GM19239 (cell line): ENCODE measurements at regions not wholly inside any gene's neighbourhood (a gene's known extent, or its start where the extent isn't known, plus 50 kb on each side); places are given as distances from the start of the nearest gene placed in this dataset.

Experiments
- DNase-seq: peaks from one replicate; pipeline ENCODE4 v3.0.0; 2011; ENCODE audit warnings: low spot score; ENCODE audit not compliant: insufficient read length
- FAIRE-seq: peaks from 2 replicates; lab custom pipeline; 2011; peaks lifted over from hg19 to GRCh38; lab: Jason Lieb, UNC

- no peak for FAIRE-seq
- DNase-seq: no peak
Measured at GRCh38 chr2:82731824-82732223, 1727.3 kb downstream of the SUCLG1 start.

- FAIRE-seq (no peak), DNase-seq (no peak)
Measured at GRCh38 chr2:82730811-82731210, 1728.3 kb downstream of the SUCLG1 start.

GRCh38 chr2:82728090-82728489 lies 1731.0 kb downstream of the SUCLG1 start:
- FAIRE-seq: no peak
- no peak for DNase-seq

GRCh38 chr2:82708681-82709080 lies 1750.4 kb downstream of the SUCLG1 start:
- FAIRE-seq: no peak
- DNase-seq: no peak

- DNase-seq: no peak
- no peak for FAIRE-seq
Measured at GRCh38 chr2:82697231-82697630, 1761.8 kb downstream of the SUCLG1 start.

GRCh38 chr2:82694431-82694830 lies 1764.6 kb downstream of the SUCLG1 start:
- no peak for FAIRE-seq
- no peak for DNase-seq

- DNase-seq (no peak), FAIRE-seq (no peak)
Measured at GRCh38 chr2:82690757-82691411, 1768.2 kb downstream of the SUCLG1 start.

- FAIRE-seq: no peak
- no peak for DNase-seq
Measured at GRCh38 chr2:82675186-82675585, 1783.9 kb downstream of the SUCLG1 start.

GRCh38 chr2:82674652-82675051 lies 1784.4 kb downstream of the SUCLG1 start:
- DNase-seq (no peak), FAIRE-seq (no peak)

- no peak for DNase-seq
- no peak for FAIRE-seq
Measured at GRCh38 chr2:82667491-82667890, 1791.6 kb downstream of the SUCLG1 start.

- DNase-seq: no peak
- no peak for FAIRE-seq
Measured at GRCh38 chr2:82665691-82666090, 1793.4 kb downstream of the SUCLG1 start.

- no peak for FAIRE-seq
- DNase-seq: no peak
Measured at GRCh38 chr2:82657106-82657505, 1802.0 kb downstream of the SUCLG1 start.

- no peak for DNase-seq
Measured at GRCh38 chr2:82656420-82656819, 1802.7 kb downstream of the SUCLG1 start.

GRCh38 chr2:82652117-82652516 lies 1807.0 kb downstream of the SUCLG1 start:
- FAIRE-seq (no peak), DNase-seq (no peak)

More at GRCh38 chr2:82656420-82656819, 1802.7 kb downstream of the SUCLG1 start:
- no peak for FAIRE-seq

GRCh38 chr2:82650038-82650437 lies 1809.0 kb downstream of the SUCLG1 start:
- FAIRE-seq (no peak), DNase-seq (no peak)

GRCh38 chr2:82641598-82642180 lies 1817.4 kb downstream of the SUCLG1 start:
- no peak for FAIRE-seq
- DNase-seq: no peak

GRCh38 chr2:82636402-82637020 lies 1822.6 kb downstream of the SUCLG1 start:
- no peak for DNase-seq
- no peak for FAIRE-seq

GRCh38 chr2:82599021-82599420 lies 1860.1 kb downstream of the SUCLG1 start:
- no peak for DNase-seq
- FAIRE-seq: no peak

GRCh38 chr2:82596581-82596980 lies 1862.5 kb downstream of the SUCLG1 start:
- FAIRE-seq: no peak
- no peak for DNase-seq

GRCh38 chr2:82591718-82592117 lies 1867.4 kb downstream of the SUCLG1 start:
- FAIRE-seq: no peak
- no peak for DNase-seq

- FAIRE-seq: no peak
- no peak for DNase-seq
Measured at GRCh38 chr2:82576656-82577055, 1882.4 kb downstream of the SUCLG1 start.

- DNase-seq (no peak), FAIRE-seq (no peak)
Measured at GRCh38 chr2:82539280-82539621, 1919.8 kb downstream of the SUCLG1 start.
